ENCODE measurements at regions not wholly inside any gene's neighbourhood (a gene's known extent, or its start where the extent isn't known, plus 50 kb on each side); places are given as distances from the start of the nearest gene placed in this dataset.
A peak's percentile ranks its signal among the peaks of the same experiment; 100 is the strongest.

GRCh38 chr18:73780218-73780617 lies 367.4 kb downstream of the FBXO15 start:
- no peak for DNase-seq

DNA sequence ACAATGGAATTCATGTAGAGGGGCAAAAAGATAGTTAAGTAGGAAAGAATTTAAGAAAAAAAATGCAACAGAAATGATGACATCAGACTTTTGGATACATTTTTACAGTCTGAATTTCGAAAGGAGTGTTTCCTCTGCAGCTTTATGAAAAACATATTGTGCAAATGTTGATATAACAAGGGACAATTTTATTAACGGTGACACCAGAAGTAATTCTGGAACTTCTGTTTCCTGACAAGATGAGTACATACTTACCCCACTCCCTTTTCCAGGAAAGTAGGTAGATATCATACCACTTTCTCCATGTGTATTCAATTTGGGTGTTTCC lies 369.6 kb downstream of the FBXO15 start:
- DNase-seq = no peak

DNA sequence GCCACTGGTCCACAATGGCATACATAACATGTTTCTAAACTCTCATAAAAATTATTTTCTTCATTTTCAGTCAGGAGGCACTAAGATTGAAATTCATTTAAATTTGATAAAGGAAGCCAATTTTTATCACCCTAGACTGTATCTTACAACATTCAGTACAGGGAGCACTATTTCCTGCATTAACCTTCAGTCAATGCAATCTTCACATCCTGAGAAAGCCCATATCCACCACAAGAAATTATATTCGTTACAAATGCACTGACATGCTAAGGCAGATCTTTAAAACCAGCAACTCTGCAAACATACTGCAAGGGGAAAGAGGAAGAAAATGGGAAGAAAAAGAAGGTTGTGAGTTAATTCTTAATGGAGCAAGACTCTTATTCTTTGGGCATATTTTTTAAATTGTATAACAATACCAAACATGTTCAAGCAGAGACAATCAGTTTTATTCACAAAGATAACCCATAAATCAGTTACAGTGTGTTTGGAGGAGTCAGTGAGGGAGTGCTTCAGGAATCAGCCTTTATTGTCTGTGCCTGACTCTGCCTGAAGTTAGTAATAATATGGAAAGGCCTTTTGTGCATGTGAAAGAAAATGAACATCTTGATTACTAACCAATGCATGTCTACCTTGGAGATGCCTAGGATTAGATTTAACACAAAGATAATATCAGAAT lies 370.1 kb downstream of the FBXO15 start:
- no peak for DNase-seq

GRCh38 chr18:73774811-73775509 lies 372.7 kb downstream of the FBXO15 start:
- peak; percentile 67 for DNase-seq

DNA sequence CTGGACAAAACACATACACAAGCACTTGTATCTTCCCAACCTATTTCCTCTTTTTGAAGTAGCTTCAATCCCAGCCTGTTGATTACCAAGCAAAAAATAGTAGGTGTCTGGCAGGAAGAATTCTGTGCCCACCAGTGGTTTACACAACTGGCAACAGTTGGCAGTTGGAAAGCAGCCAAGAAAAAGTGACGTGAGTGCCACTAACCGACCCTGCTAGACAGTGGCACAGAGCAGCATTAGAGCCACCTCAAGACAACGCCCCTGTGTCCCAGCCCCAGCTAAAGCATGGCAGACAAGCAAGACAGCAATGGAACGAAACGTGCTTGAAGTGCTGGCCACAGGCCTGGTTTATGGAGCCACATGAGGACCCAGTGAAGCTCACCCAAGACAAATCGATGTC lies 379.6 kb downstream of the FBXO15 start:
- DNase-seq = no peak

GRCh38 chr18:73766910-73767515 lies 380.6 kb downstream of the FBXO15 start:
- DNase-seq = no peak

- DNase-seq = no peak
These were observed 389.2 kb downstream of the FBXO15 start for GRCh38 chr18:73758446-73758845.

DNA sequence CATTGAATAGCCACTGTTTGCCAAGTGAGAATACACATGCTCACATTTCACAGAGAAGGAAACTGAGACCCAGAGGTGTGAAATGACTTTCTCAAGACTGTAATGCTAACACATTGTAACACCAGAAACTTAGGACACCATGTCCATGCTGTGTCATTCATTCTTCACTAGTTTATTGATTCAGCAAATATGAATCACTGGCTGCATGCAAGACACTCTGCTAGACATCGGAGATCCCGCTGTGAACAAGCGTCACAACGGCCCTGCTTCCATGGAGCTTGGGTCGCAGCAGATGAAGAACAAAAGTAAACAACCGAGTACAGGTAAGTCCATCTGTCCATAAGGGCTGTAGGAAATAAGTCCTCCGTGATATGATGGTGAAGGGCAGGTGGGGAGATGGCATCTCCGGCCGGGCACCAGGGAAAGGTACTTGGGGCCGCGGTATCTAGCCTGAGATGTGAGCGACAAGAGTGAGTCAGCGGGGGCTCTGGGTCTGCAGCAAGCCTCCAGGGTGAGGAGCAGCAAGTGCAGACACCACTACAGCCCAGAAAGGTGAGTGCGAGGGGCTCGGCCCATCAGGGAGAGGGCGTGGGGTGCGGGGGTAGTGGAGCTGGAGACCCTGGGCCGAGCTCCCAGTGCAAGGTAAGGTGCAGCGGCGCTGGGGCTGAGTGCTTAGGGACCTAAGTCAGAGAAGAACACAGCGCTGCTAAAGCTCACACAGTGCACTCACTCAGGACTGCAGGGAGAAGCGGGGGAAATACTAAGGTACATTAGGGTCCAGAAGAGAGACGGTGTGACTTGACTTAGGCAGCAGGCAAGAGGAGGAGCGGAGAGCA lies 391.2 kb downstream of the FBXO15 start:
- no peak for DNase-seq

DNA sequence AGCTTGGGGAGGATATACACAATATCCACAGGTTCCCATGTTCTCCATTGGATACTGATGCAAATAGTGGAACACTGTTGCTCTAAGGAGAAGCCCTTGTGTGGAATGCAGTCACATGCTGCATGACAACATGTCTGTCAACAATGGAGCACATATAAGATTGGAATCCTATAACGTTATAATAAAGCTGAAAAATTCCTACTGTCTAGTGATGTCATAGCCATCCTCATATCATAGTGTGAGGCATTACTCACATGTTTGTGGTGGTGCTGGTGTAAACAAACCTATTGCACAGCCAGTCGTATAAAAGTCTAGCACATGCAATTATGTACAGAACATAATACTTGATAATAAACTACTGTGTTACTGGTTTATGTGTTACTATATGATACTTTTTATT lies 394.7 kb downstream of the FBXO15 start:
- DNase-seq = no peak

GRCh38 chr18:73752546-73752945 lies 395.1 kb downstream of the FBXO15 start:
- no peak for DNase-seq

DNA sequence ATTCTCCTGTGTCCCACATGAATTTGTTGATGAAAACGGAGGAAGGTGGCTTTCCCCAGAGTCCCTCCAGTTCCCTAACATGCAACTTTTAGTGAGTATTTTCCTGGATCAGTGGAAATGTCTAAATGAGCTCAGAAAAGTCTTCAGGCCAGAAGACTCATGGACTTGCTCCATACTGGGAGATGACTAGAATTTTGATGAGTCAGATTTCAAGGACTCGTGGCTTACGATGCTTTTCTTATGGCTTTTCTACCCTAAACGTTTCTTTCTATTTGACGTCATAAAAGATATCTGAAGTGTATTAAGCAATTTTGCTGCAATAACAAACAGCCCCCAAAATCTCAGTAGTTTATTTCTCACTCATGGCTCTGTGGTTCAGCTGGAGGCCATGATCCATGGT lies 397.6 kb downstream of the FBXO15 start:
- DNase-seq = no peak

DNA sequence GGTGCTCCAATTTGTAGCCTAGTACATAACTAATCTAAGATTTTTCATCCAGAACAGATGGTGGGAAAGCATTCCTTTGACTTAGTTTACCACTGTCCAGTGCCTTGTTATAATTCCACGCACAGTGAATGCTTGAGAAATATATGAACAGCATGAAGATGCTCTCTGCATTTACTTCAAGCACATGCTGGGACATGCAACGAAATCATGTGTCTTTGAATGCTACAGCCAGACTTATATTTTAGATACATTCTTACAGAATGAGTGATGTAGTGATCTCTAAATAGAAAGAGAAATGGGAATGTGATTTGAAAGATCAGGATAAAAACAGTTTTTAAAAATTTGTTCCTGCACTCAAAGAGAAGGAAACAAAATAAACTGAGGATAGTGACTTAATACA lies 398.3 kb downstream of the FBXO15 start:
- no peak for DNase-seq

DNA sequence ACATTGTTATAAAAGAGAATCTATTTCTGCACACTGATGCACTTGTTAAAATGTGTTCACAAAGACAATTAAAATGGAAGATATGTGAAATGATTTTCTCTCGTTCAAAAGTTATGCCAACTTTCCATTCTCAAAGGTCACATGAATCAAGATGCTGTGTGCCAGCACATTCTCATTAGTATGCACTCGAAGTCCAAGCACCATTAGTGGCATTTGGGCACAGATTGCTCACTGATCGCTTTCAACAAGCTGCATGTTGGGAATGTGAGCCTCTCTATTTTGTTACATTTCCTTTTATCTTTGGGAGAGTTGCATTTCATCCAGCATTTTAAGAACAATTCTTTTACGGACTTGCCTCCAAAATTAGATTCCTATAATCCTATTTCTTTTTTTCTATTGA lies 398.9 kb downstream of the FBXO15 start:
- no peak for DNase-seq

DNA sequence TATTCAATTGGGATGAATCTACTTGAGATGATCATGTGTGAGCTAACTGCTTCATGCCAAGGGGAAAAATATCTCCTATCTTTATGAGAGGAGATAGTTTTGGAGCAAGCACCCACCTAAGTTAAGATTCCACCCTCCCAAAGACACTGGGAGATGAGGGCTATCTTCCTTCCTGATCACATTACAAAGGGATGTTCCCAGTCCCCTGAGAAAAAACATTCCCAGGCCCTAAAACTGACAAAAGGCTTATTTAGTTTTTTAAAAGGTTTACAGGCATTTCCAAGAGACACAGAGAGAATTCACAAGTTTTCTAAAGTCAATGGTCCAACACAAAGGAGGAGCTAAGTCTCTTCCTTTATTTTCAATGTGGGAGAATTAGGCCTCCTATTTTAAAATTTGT lies 401.5 kb downstream of the FBXO15 start:
- DNase-seq = no peak

- DNase-seq = no peak
These were observed 404.7 kb downstream of the FBXO15 start for GRCh38 chr18:73742957-73743356.

- DNase-seq = no peak
These were observed 405.7 kb downstream of the FBXO15 start for GRCh38 chr18:73741946-73742345.

- DNase-seq = no peak
These were observed 408.5 kb downstream of the FBXO15 start for GRCh38 chr18:73739098-73739497.

DNA sequence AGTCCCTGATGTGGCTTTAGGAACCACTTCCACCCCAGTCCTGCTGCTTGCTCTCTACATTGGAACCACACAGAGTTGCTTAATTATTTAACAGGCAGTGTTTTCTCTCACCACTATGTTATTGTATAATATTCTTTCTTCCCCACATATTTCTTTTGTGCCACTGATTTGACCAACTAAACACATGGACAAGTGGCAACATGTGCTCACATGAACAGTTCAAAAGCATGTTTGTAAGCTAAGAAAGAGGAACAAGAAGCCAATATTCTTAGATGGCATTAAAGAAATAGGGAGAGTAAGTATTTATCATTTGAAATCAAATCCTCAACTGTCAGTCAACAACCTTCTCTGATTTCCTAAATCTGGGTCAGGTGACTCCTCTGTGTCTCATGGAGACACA lies 409.6 kb downstream of the FBXO15 start:
- no peak for DNase-seq

DNA sequence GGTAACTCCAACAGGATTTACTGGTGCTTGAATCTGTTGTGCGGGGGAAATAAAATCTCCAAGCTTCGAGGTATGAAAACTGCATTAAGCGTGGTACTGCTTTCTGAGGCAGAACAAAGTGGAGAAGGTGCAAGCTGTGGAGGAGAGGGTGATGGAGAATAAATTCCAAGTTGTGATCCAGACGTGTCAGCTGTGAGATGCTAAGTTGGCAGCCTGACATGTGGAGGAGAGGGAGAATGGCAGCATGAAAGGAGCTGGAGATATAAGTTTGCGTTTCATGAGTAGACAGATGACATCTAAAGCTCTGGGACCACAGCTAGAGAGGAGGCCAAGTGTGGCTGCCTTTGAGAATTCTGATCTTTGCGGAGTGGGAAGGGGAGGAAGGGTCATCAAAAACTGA lies 411.8 kb downstream of the FBXO15 start:
- DNase-seq = no peak

DNA sequence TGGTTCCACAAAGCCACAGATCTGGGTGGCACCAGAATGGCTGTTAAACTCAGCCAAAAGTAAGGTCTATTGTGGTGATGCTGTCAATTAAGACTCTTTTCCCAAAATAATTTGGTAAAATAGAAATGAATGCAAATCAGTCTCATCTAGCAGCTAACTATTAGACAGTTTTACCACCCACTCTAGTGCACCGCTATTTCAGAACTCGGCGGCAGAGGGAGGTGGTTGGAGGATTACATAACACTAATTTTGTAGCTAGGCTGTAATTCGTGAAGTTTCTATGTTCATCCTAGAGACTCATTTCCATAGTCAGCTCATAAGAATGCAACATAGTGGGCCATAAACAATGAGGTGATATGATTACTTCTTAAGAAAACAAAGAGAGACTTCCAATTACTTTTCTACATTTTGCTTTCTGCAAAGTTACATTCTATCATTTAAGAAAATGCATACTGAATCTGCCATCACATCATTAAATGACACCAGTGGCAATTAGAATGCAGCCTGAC lies 413.8 kb downstream of the FBXO15 start:
- DNase-seq = no peak

DNA sequence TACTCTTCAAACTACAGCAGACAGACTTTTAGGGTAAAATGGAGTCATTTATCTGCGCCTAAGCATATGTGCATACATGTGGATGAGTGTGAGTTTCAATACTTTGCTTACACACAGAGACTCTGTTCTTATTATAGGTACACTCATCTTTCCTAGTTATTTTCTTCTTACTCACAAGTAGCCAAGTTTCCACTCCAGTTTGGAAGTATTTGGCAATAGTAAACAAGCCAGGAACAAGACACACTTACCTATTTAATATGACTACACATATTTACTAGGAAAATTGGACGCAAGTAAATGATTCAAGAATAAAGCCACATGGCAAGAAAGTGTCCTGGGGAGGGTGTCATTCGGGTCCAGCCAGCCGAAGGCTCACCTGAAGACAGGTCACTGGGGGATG lies 414.3 kb downstream of the FBXO15 start:
- no peak for DNase-seq

DNA sequence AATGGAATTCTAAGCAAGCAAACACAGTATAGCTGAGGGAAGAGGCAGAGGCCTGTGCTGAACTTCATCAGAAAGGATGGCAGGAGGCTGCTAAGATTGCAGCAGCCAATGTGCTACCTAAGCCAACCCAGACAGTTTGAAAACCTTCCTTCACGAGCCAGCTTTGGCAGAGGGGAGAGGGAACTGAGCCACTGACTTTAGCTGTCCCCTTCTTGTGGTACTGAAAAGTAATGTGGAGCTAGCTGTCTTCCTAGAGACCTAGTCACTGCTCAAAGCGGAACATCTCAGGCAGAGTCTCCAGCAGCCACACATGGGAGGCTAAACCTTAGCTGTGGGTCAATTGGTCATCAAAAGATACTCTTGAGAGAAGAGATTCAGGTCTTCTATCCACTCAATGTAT lies 419.0 kb downstream of the FBXO15 start:
- DNase-seq = no peak

GRCh38 chr18:73724958-73725357 lies 422.7 kb downstream of the FBXO15 start:
- DNase-seq = no peak

GRCh38 chr18:73719611-73720010 lies 428.0 kb downstream of the FBXO15 start:
- DNase-seq = no peak
